Activated naive CD4-positive, alpha-beta T cell treated with anti-CD3 and anti-CD28 coated beads, Interleukin-2, amount 50 U/mL, for 16 hours (primary cell): ENCODE measurements at regions not wholly inside any gene's neighbourhood (a gene's known extent, or its start where the extent isn't known, plus 50 kb on each side); places are given as distances from the start of the nearest gene placed in this dataset.

Source experiments
- DNase-seq: peaks from one replicate; pipeline ENCODE4 v3.0.0-alpha.2; 2020

- DNase-seq: no peak
Measured at GRCh38 chr10:2296179-2296891, 559.0 kb upstream of the ADARB2 start.

GRCh38 chr10:2294739-2295138 lies 557.4 kb upstream of the ADARB2 start:
- DNase-seq: no peak

GRCh38 chr10:2284071-2284470 lies 546.7 kb upstream of the ADARB2 start:
- DNase-seq: no peak

GRCh38 chr10:2282202-2282601 lies 544.9 kb upstream of the ADARB2 start:
- no peak for DNase-seq

- no peak for DNase-seq
Measured at GRCh38 chr10:2280713-2281300, 543.5 kb upstream of the ADARB2 start.

- DNase-seq: no peak
Measured at GRCh38 chr10:2279711-2280110, 542.4 kb upstream of the ADARB2 start.

GRCh38 chr10:2278363-2278762 lies 541.0 kb upstream of the ADARB2 start:
- DNase-seq: no peak

GRCh38 chr10:2263561-2263960 lies 526.2 kb upstream of the ADARB2 start:
- no peak for DNase-seq

- no peak for DNase-seq
Measured at GRCh38 chr10:2262878-2263277, 525.6 kb upstream of the ADARB2 start.

- no peak for DNase-seq
Measured at GRCh38 chr10:2262333-2262732, 525.0 kb upstream of the ADARB2 start.

GRCh38 chr10:2256241-2256640 lies 518.9 kb upstream of the ADARB2 start:
- DNase-seq: no peak

GRCh38 chr10:2252096-2252495 lies 514.8 kb upstream of the ADARB2 start:
- DNase-seq: no peak

- no peak for DNase-seq
Measured at GRCh38 chr10:2251631-2252030, 514.3 kb upstream of the ADARB2 start.

- no peak for DNase-seq
Measured at GRCh38 chr10:2246747-2247146, 509.4 kb upstream of the ADARB2 start.

GRCh38 chr10:2245580-2245979 lies 508.3 kb upstream of the ADARB2 start:
- DNase-seq: no peak

GRCh38 chr10:2244471-2244870 lies 507.1 kb upstream of the ADARB2 start:
- no peak for DNase-seq

GRCh38 chr10:2236876-2237275 lies 499.6 kb upstream of the ADARB2 start:
- DNase-seq: no peak

- no peak for DNase-seq
Measured at GRCh38 chr10:2232479-2232878, 495.2 kb upstream of the ADARB2 start.

- DNase-seq: no peak
Measured at GRCh38 chr10:2230478-2230877, 493.2 kb upstream of the ADARB2 start.

GRCh38 chr10:2228320-2228901 lies 491.1 kb upstream of the ADARB2 start:
- DNase-seq: no peak

- DNase-seq: no peak
Measured at GRCh38 chr10:2225609-2226008, 488.3 kb upstream of the ADARB2 start.

- DNase-seq: no peak
Measured at GRCh38 chr10:2223548-2224320, 486.4 kb upstream of the ADARB2 start.

GRCh38 chr10:2222631-2223030 lies 485.3 kb upstream of the ADARB2 start:
- no peak for DNase-seq

- DNase-seq: no peak
Measured at GRCh38 chr10:2214805-2215204, 477.5 kb upstream of the ADARB2 start.
